GM23338 (cell line): ENCODE measurements at regions not wholly inside any gene's neighbourhood (a gene's known extent, or its start where the extent isn't known, plus 50 kb on each side); places are given as distances from the start of the nearest gene placed in this dataset.

Experiments used
- ATAC-seq: fragments of 200-7000 bp; cut with Tn5 transposase; 3 replicates; pipeline ENCODE4 v1.9.1; 2020
- DNase-seq: peaks from one replicate; pipeline ENCODE4 v3.0.0-alpha.2; 2015; ENCODE audit warnings: low spot score
- H2AFZ ChIP-seq: fragments of 200-600 bp; sonication (generic); 2 replicates; pipeline ENCODE4 v1.8.0; 2016; ENCODE audit warnings: antibody characterized with exemption, mild to moderate bottlenecking, moderate library complexity
- H3F3A ChIP-seq: fragments of 200-600 bp; sonication (generic); replicated peaks from 2 replicates; pipeline ENCODE4 v1.8.0; 2017; ENCODE audit warnings: antibody characterized with exemption, mixed run types, low read depth
- H3K27ac ChIP-seq: fragments of 200-600 bp; sonication (generic); 2 replicates; pipeline ENCODE4 v1.6.1; 2016; ENCODE audit warnings: low read depth
- H3K27me3 ChIP-seq: fragments of 200-600 bp; sonication (generic); 2 replicates; pipeline ENCODE4 v1.8.0; 2016; ENCODE audit warnings: mild to moderate bottlenecking, mixed run types, moderate library complexity; ENCODE audit not compliant: insufficient read depth
- H3K36me3 ChIP-seq: fragments of 200-600 bp; sonication (generic); 2 replicates; pipeline ENCODE4 v1.8.0; 2016; ENCODE audit warnings: mild to moderate bottlenecking; ENCODE audit not compliant: insufficient read depth
- H3K4me1 ChIP-seq: fragments of 200-600 bp; sonication (generic); 2 replicates; pipeline ENCODE4 v1.8.0; 2016; ENCODE audit warnings: mild to moderate bottlenecking, moderate library complexity; ENCODE audit not compliant: insufficient read depth
- H3K4me2 ChIP-seq: fragments of 200-600 bp; sonication (generic); 2 replicates; pipeline ENCODE4 v1.7.1; 2017; ENCODE audit warnings: mixed run types
- H3K4me3 ChIP-seq: fragments of 200-600 bp; sonication (generic); 2 replicates; pipeline ENCODE4 v1.6.1; 2016; ENCODE audit warnings: mixed run types
- H3K79me2 ChIP-seq: fragments of 200-600 bp; sonication (generic); replicated peaks from 2 replicates; pipeline ENCODE4 v1.8.0; 2017; ENCODE audit warnings: mild to moderate bottlenecking; ENCODE audit not compliant: insufficient read depth
- H3K9me2 ChIP-seq: fragments of 200-600 bp; sonication (generic); 2 replicates; pipeline ENCODE4 v1.8.0; 2017; ENCODE audit not compliant: insufficient read depth
- H4K20me1 ChIP-seq: fragments of 200-600 bp; sonication (generic); replicated peaks from 2 replicates; pipeline ENCODE4 v1.8.0; 2017; ENCODE audit warnings: mild to moderate bottlenecking; ENCODE audit not compliant: insufficient read depth
- H3K27ac Mint-ChIP-seq: 2 replicates; pipeline ENCODE4 v1.8.0; 2020; ENCODE audit warnings: inconsistent platforms, mild to moderate bottlenecking, moderate library complexity, mixed read lengths
- H3K27me3 Mint-ChIP-seq: 3 replicates; pipeline ENCODE4 v1.8.0; 2022; ENCODE audit warnings: low read depth, mild to moderate bottlenecking, moderate library complexity, mixed read lengths, inconsistent platforms; ENCODE audit not compliant: insufficient read depth, poor library complexity
- H3K36me3 Mint-ChIP-seq: 3 replicates; pipeline ENCODE4 v1.8.0; 2021; ENCODE audit warnings: low read depth, mild to moderate bottlenecking, inconsistent platforms, moderate library complexity, mixed read lengths
- H3K4me1 Mint-ChIP-seq: 3 replicates; pipeline ENCODE4 v1.8.0; 2020; ENCODE audit warnings: mild to moderate bottlenecking, inconsistent platforms, mixed read lengths
- H3K4me3 Mint-ChIP-seq: 3 replicates; pipeline ENCODE4 v1.8.0; 2021; ENCODE audit warnings: moderate library complexity, mild to moderate bottlenecking, inconsistent platforms, mixed read lengths
- H3K9me3 Mint-ChIP-seq: 3 replicates; pipeline ENCODE4 v1.8.0; 2020; ENCODE audit warnings: moderate library complexity, mild to moderate bottlenecking, inconsistent platforms, mixed read lengths
- CREB1 ChIP-seq: fragments of 250-450 bp; sonication (Bioruptor Pico); IDR thresholded peaks from 2 replicates; pipeline ENCODE4 v1.5.0; 2020; ENCODE audit warnings: low read depth, mild to moderate bottlenecking, moderate library complexity
- CTCF ChIP-seq, 2 experiments: fragments of 200-600 bp in 1 of 2; sonication (generic) in 1 of 2; conservative IDR thresholded peaks; 2 replicates each; pipeline versions ENCODE4 v1.5.1 to v1.6.1; 2016 to 2017; ENCODE audit warnings: antibody characterized with exemption in 2 of 2, low read depth in 2 of 2, mild to moderate bottlenecking in 2 of 2, moderate library complexity in 1 of 2
- EZH2 ChIP-seq: fragments of 200-600 bp; sonication (generic); IDR thresholded peaks from one replicate; pipeline ENCODE4 v1.8.0; 2017; ENCODE audit warnings: antibody characterized with exemption, mild to moderate bottlenecking, low read depth; ENCODE audit not compliant: unreplicated experiment
- EZH2phosphoT487 ChIP-seq: fragments of 200-600 bp; sonication (generic); IDR thresholded peaks from one replicate; pipeline ENCODE4 v1.8.1; 2018; ENCODE audit warnings: antibody characterized with exemption; ENCODE audit not compliant: unreplicated experiment
- POLR2AphosphoS5 ChIP-seq: IDR thresholded peaks from 2 replicates; pipeline ENCODE4 v1.6.1; 2016; ENCODE audit warnings: antibody characterized with exemption, low read depth
- REST ChIP-seq: IDR thresholded peaks from one replicate; pipeline ENCODE4 v1.6.1; 2018; ENCODE audit warnings: antibody characterized with exemption; ENCODE audit not compliant: unreplicated experiment
- STAT1 ChIP-seq: IDR thresholded peaks from one replicate; pipeline ENCODE4 v1.6.1; 2016; ENCODE audit warnings: antibody characterized with exemption; ENCODE audit not compliant: unreplicated experiment
- ZNF114 ChIP-seq: fragments of 250-450 bp; sonication (Bioruptor Pico); IDR thresholded peaks from 2 replicates; pipeline ENCODE4 v1.5.0; 2020; ENCODE audit warnings: mild to moderate bottlenecking, moderate library complexity
- ZNF331 ChIP-seq: fragments of 250-450 bp; sonication (Bioruptor Pico); IDR thresholded peaks from 2 replicates; pipeline ENCODE4 v1.5.0; 2020; ENCODE audit warnings: low read depth, mild to moderate bottlenecking, moderate library complexity
- ZNF462 ChIP-seq: fragments of 250-450 bp; sonication (Bioruptor Pico); IDR thresholded peaks from 2 replicates; pipeline ENCODE4 v1.5.0; 2020; ENCODE audit warnings: mild to moderate bottlenecking, moderate library complexity

- H3K27ac ChIP-seq, result no peak overlapping the region
These were observed 70.0 kb upstream of the MAGI3 start for GRCh38 chr1:113320272-113320671.

More at GRCh38 chr1:113320272-113320671, 70.0 kb upstream of the MAGI3 start:
- no peaks in the 10 kb centered on the region for H3K36me3 ChIP-seq
- no peak overlapping the region for H3K4me3 ChIP-seq
- no peaks in the 10 kb centered on the region for H3K9me2 ChIP-seq
- Mint-ChIP-seq H3K4me1 (no peaks in the 10 kb centered on the region), H3K4me3 (no peak overlapping the region), H3K27me3 (peaks cover 3% of the 10 kb centered on the region), H3K27ac (no peak overlapping the region), H3K9me3 (no peaks in the 10 kb centered on the region), H3K36me3 (no peaks in the 10 kb centered on the region)
- TF ChIP-seq POLR2AphosphoS5 (no peak), CTCF (conservative IDR thresholded peaks at IDR 0.05; ENCODE audit: low read depth in 2 of 2) (no peak), ZNF331 (CRISPR knock-in tag) (no peak), REST (no peak), ZNF462 (CRISPR knock-in tag) (no peak), EZH2 (no peak), EZH2phosphoT487 (no peak), STAT1 (no peak), CREB1 (CRISPR knock-in tag) (no peak), ZNF114 (CRISPR knock-in tag) (no peak)
- ATAC-seq (no peak), DNase-seq (no peak)
- H3F3A ChIP-seq, result no peaks in the 10 kb centered on the region
- no peaks in the 10 kb centered on the region for H4K20me1 ChIP-seq
- no peaks in the 10 kb centered on the region for H3K79me2 ChIP-seq
- no peaks in the 10 kb centered on the region for H3K27me3 ChIP-seq
- H3K4me2 ChIP-seq, result no peak overlapping the region
- H3K4me1 ChIP-seq, result no peaks in the 10 kb centered on the region; the same call in 1 of the 2 replicates
- no peak overlapping the region for H2AFZ ChIP-seq
